Inferior parietal cortex (tissue), 1 donor: ENCODE measurements at regions not wholly inside any gene's neighbourhood (a gene's known extent, or its start where the extent isn't known, plus 50 kb on each side); places are given as distances from the start of the nearest gene placed in this dataset.

Experiments used
- DNase-seq: peaks from one replicate; pipeline ENCODE4 v3.0.0-alpha.2; 2016; ENCODE audit errors: extremely low spot score

DNA sequence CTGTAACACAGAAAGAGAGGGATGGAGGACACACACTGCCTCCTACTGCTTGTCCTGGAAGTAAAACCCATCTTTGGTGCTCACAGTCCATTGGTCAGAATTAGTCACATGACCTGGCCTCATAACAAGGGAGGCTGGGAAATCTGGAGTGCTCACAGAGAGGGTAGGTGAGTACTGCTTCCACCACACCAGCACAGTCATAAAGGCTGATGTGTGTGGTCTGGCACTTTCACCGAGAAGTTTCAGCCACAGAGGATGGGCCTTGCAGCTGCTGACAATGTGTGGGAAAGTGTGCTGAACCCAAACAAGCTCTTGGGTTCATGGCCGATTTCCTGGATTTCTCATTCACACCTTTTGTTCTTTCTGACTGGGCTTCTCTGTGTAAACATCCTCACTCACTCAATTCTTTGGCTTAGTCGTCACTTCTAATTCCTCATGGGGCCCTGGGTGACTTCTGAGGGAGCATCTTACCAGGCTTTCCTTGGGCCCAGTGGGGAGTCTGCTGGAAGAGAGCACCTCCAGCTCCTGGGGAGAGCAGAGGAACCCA lies 100.7 kb downstream of the ASB7 start:
- no peak for DNase-seq

DNA sequence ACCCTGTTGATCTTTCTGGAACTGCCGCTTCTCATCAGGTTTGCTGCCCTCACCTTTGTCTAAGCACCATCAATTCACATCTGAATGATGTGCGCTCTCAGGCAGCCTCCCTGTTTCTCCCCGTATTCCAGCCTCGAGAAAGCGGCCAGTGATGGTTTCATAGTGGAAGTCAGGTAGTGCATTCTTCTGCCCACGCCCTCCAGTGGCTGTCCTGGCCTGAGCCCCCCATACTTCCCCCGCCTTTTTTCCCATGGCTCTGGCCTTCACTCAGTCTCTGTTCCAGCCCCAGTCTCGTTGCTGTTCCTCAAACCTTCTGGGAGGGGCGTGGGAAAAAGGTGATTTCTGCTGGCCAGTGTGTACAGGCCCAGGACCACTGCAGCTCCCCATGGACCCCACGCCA lies 101.3 kb downstream of the ASB7 start:
- DNase-seq = no peak

DNA sequence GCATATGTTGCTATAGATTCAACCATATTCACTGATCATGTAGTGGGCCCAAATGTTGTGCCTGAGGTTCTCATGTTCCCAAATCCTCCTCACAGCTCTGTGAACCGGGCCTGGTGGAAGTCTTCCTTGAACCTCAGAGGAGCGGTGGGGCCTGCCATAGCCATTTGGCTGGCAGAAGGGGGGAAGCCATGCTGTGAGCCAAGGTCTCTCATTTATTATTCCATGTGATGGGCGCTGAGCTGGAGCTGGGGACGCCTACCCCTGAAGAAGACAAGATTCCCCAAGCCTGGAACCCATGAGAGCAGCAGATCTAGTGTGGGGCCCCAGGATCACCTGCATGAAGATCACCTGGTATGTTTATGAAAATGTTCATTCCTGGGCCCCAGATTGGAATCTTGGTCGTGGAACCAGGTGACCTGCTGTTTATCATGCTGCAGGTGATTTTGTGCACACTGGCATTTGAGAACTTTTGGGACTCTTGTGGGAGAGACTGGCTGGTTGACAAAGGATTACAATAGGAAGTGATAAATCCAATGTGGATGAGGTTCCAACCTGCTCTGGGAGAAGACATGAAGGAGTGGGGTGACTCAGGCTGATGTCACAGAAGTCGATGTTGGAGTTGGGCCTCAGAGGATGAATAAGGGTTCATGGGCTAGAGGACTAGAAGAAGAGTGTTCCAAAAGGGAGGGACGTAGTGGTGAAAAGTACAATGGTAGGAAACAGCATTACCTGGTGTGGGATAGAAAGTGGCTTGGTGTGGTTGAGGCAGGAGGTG lies 102.1 kb downstream of the ASB7 start:
- DNase-seq = no peak

DNA sequence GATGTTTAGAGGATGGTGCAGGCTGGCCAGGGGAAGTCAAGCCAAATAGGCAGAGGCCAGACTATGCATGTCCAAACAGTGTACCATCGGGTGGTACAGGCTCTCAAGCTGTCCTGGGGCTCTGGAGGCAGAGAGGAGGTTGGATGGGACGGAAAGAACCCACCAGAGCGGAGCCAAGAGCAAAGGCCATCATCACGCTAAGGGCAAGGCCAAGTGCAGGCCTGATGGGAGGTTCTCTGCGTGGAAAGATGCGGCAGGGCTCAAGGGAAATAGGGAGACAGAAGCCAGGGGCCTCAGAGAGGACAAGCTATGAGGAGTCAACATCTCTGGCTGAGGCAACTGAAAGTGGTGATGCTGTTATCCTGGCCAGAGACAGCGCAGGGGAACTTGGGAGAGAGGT lies 102.7 kb downstream of the ASB7 start:
- no peak for DNase-seq

DNA sequence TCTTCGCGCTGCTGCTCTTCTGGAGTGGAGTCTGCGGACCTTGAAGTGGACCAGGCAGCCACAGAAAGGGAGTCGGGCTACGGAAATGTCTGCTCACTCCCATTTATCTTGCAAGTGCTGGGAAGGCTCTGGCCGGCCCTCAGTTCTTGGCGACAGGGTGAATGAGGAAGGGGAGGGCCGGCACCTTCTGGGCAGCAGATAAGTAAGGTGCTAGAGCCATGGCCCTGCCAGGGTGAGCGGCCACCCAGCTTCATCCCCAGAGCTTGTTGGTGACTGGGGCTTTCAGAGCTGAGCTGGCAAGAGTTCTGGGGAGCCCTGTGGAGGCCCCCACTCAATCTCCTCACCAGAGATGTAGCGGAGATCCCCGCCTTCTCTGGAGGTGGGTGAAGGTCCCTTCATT lies 103.5 kb downstream of the ASB7 start:
- no peak for DNase-seq

DNA sequence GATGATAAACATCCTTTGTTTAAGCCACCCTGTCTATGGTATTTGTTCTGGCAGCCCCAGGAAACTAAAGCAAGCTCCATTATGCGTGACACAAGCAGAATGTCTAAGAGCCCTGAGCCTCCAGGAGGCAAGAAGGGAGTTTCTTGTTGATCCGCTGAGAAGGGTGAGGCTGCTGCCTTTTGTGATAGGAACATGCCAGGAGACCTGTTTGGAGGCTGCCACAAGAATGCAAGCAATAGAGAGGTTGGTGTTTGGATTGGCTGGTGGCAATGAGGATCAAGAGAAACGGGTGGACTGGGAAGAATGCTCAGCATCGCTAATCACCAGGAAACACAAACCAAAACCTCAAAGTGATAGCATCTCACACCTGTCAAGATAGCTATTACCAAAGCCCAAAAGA lies 104.8 kb downstream of the ASB7 start:
- no peak for DNase-seq

DNA sequence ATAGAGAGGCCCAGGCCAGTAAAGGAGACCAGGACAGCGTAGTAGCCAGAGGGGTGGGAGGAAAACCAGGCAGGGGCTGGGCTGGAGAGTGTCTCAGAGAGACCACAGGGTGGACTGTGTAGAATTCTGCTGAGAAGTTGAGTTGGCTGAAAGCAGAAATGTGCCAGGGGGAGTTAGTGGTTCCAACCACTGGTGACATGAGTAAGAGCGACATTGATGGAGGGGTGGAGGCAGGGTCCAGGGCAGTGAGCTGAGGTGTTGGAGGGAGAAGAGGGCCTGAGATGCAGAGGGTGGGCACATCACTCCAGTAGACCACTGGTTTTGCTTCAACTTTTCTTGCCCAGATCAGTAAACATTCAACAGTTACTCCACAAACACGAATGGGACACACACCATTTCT lies 106.5 kb downstream of the ASB7 start:
- DNase-seq = no peak

DNA sequence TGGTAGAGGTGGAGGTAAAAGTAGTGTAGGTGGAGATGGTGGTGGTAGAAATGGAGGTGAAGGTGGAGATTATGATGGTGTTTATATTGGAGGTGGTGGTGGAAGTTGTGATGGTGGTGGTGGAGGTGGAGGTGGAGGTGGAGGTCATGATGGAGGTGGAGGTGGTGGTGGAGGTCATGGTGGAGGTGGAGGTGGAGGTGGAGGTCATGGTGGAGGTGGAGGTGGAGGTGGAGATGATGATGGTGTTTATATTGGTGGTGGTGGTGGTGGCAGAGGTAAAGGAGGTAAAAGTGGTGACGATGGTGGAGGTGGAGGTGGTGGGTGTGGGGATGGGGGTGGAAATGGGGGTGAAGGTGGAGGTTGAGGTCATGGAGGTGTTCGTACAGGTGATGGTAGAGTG lies 107.8 kb downstream of the ASB7 start:
- no peak for DNase-seq

DNA sequence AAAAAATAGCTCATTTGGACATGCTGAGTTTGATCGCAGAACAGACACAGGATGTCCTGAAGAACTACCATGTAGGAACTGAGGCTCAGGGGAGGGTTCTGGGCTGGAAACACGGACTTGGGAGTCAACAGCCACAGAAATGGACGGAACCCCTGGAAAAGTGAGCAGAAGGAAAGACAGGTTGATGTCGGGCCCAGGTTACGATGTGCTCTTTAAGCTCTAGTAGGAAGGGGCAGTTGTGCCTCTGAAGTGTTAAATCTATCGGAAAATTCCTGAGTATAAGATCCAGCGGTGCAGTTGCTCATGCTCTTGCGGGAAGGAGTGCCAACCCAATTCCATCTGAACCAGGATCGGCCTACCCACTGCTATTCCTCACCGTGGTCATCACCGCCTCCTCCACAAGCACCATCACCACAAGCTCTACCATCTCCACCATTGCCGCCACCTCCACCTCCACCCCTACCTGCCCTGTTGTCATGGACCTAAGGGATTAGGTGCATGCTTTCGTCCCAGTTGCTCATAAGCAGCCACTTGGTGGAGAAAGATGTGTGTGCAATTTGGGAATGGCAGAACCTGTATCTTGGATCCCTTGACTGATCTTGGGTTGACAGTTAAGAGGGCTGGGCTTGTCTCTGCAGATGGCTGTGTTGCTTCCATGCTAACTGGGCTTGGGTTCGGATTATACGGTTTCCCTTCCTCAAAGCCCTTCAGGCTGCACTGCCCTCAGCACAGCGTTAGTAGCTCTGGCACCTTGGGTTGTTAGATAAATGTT lies 108.5 kb downstream of the ASB7 start:
- DNase-seq = no peak

DNA sequence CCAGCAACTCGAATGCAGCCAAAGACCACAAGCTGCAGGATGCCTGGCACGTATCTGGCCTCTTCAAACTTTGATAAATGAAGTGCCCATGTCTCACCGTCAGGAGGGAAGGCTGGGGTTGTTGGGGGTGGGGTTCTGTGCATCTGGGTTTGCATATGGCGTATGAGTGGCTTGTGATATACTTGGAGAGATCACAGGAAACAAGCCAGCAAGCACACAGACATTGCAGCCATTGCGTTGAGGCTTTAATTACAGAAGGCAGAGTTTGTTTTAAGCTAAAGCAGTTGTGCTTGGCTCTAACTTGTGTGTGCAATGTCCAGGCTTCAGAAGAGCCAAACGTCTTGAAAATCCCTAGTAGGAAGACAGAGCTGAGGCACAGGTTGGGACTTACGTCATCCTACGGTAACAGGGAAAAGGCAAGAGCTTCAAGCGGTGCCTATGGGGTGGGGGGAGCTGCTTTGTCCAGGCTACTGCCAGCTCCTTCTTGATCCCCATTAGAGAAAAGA lies 109.2 kb downstream of the ASB7 start:
- DNase-seq = no peak

DNA sequence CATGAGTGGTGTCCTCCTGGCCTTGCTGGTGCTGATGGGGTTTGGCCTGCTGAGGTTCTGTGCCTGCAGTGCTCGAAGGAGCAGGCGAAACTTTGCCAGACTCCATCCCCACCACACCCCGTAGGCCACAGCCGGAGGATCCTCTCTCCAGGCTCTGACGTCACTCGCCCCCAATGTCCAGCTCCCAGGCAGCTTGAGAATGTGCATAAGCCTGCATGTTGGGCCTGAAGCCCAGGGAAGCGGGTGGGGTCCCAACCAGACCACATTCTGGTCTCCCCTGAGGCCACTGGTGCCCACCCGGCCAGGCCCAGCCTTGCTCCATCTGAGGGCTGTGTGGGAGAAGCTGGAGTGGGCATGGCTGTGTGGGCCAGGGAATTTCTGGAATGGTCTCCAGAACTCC lies 109.8 kb downstream of the ASB7 start:
- no peak for DNase-seq

DNA sequence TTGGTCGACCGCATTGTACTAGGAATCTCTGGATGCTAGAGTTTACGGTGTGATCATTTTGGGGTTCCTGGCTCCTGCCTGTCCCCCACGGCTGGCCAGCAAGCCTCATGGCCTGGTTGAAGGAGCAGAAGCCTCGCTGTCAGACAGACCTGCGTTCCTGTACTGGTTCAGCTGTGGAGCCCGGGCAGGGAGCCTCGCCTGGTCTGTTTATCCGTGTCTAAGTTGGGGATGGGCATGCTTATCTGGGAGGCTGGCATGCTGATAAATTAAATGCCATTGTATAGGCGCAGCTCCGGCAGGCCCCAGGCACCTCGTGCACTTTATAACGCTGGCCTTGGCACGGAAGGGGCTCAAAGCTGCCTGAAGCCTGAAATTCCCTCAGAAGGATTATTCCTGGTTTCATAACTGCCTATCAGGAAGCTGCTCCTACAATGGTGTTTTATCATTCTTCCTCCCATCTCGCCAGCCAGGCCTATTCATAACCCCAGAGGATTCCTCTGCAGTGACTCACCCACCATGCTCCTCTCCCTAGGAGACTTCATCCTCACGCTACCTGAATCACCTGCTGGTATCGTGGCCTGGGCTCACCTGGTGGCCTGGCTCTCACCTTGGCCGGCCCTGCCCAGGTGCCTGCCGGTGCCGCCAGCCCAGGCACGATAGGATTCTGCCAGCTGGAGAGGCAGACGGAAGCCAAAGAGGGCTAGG lies 110.9 kb downstream of the ASB7 start:
- no peak for DNase-seq

DNA sequence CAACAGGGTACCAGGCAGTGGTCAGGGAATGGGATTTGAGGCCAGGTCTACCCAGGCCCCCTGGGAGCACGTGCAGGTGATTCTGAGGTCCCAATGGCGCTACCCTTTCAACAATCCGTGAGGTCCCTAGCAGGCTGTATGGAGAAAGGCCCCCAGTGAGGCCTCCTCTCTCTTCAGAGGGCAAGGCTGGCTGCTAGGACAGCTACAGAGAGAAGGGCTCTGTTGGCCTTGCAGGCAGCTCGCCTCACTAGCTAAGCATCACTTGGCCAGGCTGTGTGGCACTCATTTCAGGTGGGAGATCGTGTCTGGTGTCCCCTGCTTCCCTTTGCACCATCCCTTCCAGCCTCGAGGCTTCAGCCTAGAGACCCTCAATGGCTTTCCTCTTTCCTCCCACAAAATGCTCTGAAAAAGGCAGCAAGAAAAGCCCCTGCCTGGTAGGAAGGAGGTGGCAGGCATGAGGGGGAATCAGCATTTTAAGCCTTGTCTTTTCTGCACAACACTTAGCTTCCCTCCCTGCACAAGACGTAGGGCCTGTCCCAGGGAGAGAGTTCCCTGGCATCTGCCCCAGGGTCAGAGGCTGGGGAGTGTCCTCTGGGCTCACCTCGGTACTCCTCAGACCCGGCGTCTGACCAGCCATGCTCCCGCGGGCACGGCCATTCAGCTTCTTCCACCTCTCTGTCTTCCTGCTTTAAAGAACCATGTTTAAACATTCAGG lies 111.8 kb downstream of the ASB7 start:
- no peak for DNase-seq

DNA sequence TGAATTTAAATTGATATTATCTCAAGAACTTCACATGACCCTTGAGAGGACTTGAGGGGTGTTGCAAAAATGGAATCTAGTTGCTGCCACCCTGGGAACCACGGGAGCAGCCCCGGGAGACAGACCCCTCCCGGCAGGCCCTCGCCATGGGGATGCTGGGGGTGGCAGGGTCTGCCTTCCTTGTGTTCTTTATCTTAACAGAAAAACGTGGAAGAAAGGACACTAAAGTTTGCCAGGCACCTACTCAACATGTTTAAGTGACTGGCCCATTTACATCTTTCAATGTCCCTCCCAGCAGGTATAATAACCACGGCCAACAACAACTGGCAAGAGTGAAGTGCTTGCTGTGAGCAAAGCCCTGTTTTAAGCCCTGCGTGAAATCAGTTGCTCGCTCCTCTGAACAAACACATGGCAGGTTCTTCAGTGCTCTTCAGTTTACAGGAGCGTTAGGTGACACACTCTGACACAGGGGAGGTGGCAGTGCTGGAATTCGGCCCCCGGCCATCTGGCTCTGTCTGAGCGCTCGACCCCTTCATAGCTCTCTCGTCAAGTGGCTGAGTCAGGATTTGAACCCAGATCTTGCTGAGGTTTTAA lies 112.5 kb downstream of the ASB7 start:
- DNase-seq = no peak

DNA sequence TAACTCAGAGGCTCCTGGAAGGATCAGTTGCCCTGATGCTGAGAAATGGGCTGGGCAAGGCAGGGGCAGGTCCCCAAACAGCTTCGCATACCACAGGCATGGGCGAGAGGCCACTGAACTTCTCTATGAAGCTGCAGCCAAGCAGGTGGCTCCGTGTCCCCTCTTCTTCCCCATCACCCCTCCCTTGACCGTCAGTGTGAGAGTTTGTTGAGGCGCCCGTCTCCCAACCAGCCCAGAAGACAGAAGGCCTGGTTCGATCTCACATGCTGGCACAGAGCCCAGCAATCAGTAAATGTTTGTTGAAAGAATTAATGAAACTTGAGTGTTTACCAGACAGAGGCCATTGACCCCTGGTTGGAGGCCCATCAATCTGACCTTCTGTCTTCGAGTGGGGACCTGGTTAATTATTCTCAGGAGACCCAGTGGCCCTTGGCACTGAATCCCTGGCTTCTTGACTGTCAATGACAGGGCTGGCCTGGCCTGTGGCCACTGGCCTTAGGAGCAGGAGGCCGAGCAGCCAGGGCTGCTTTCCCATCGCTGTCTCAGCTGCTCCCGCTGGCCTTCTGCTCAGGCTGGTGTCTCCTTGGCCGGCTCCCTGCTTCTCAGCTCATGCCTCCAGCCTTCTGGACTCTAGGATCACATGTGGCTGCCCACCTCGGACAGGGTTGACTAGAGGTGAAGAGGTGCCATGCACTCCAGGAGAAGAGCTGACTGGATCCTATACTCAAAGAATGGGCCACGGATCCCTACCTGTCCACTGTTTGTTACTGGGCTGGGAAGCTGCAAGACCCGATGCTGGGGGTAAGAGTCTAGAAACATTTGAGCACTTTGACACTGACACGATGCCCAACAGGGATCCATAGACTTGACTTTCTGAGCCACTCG lies 113.4 kb downstream of the ASB7 start:
- no peak for DNase-seq

DNA sequence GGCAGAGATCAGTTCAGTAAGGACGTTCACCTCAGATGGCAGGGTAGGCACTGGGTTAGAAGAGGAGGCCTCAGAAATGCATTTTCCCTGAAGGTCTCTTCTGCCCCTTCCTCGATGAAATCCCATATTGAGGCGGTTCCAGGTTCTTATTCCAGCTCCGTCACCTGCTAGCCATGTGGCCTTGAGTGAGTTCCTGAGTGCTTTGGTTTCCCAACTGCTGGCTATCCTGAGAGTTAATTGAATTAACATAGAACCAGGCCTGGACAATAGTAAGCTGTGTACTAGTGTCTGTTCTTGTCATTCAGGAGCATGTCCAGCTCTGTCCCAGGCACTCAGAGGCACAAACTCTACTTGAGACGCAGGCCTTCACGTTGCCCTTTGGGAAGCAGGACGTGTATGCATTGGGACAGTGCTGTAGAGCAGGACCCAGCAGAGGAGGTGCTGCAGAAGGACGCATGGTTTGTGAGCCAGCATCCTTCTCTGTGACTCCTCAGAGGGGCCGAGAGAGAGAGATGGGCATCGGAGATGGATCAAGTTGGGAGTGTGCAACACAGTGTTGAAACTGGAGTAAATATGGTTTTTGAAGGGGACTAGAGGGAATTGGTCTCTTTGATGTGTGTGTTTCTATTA lies 114.2 kb downstream of the ASB7 start:
- DNase-seq = no peak

DNA sequence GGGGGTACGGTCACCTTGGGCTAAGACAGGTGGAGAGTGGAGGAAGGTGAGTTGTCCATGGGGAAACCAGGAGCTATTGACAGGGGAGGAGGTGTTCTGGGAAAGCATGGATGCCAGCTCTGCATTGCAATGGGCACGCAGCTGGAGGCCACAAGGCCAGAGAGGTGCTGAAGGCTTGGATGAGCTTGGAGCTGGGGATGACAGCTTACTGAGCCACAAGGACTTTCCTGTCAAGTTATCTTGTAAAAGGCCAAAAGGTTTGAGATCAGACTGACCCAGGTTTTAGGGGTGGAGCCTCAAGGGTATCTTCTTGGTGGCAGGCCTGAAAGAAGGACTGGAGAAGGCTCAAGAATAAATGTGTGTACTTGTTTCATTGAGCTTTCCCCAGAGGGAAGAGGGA lies 115.2 kb downstream of the ASB7 start:
- no peak for DNase-seq

DNA sequence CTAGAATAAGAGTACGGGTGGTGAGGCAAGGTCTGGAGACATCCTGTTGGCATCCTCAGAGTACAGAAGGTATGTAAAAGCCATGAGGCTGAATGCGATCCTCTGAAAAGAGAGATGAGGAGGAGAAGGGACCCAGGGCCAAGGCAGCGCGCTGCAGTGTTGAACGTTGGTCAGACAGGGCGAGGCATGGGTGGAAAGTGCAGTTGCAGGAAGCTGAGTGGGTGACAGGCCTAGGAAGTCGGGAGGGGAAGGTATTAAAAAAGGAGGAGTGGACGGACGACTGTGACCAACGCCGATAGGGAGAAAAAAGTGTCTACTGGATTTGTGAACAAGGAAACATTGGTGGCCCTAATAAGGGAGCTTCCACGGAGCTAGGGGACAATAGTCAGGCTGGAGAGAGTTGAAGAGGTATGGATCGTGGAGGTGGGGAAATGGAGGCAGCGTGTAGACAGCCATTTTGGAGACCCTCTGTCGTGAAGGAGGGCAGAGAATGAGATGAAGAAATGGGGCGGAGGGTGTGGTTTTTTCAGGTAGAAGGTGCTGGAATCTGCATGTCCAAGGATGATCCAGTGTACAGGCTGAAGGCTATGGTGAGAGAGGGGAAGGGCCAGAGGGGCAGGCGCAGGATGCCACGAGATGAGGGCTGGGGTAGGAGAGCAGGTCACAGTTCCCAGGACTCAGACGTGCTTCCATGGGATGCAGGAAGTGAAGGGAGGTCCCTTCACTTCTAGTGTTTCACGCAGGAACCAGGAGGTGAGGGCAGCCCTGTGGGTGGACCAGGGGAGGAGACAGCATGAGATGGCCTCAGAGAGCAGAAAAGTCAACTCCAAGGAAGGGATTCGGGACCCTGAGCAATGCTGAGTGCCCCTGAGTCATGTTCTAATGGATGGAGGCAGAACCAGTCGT lies 115.9 kb downstream of the ASB7 start:
- DNase-seq = no peak
